HEK293T (cell line): ENCODE measurements at regions not wholly inside any gene's neighbourhood (a gene's known extent, or its start where the extent isn't known, plus 50 kb on each side); places are given as distances from the start of the nearest gene placed in this dataset.

Experiments used
- ARNT ChIP-seq: fragments of 450-650 bp; IDR thresholded peaks from 2 replicates; pipeline ENCODE4 v1.6.1; 2017; ENCODE audit warnings: mild to moderate bottlenecking
- BHLHE40 ChIP-seq: fragments of 450-650 bp; IDR thresholded peaks from 2 replicates; pipeline ENCODE4 v1.6.1; 2016; ENCODE audit warnings: mild to moderate bottlenecking, moderate library complexity, borderline replicate concordance
- ELF4 ChIP-seq: fragments of 450-650 bp; IDR thresholded peaks from 2 replicates; pipeline ENCODE4 v1.6.1; 2017; ENCODE audit warnings: antibody characterized with exemption
- FOXA1 ChIP-seq: fragments of 450-650 bp; IDR thresholded peaks from 2 replicates; pipeline ENCODE4 v1.6.1; 2016; ENCODE audit warnings: mild to moderate bottlenecking
- PKNOX1 ChIP-seq: fragments of 450-650 bp; IDR thresholded peaks from 2 replicates; pipeline ENCODE4 v1.6.1; 2016
- SP1 ChIP-seq: fragments of 450-650 bp; IDR thresholded peaks from 2 replicates; pipeline ENCODE4 v1.6.1; 2017

DNA sequence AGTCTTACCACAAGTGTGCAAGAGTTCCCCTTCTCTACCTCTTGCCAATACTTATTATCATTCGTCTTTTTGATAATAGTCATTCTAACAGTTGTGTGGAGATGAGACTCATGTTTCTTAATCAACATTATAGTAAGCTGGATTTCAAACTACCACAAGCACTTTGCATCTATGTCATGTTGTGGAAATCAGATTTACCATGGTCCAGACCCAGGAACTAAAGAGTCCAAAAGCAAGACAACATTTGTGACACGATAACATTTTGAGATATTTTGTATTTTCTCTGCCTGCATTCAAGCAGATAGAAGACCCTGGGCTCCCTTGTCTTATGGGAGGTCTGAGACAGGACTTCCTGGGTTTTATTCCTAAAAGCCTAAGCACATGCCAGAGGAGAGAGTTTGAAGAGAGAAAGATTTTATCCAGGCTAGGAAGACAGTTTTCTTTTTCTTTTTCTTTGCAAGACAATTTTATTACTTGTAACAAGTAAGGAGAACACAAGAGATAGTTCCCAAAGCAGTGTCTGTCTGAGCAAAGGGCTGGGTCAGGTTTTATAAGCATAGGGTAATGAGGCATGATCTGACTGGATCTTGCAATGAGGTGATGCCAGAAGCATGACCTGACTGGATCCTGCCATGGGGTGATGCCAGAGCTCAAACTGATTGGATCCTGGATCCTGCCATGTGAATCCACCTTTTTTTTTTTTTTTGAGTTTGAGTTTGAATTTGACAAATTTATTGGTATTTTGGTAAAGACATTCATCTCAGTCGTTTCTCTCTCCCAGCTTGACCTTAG is 180.5 kb upstream of the HMGA2 start:
- TF ChIP-seq FOXA1 (no peak), ELF4 (no peak), SP1 (no peak), BHLHE40 (no peak), ARNT (no peak), PKNOX1 (peak; percentile 9; the same call in 1 of the 2 replicates)
